HCT116 (cell line): ENCODE measurements at regions not wholly inside any gene's neighbourhood (a gene's known extent, or its start where the extent isn't known, plus 50 kb on each side); places are given as distances from the start of the nearest gene placed in this dataset.

Experiments used
- ATAC-seq: fragments of 200-7000 bp; cut with Tn5 transposase; 2 replicates; pipeline ENCODE4 v1.9.1; 2020; ENCODE audit warnings: mild to moderate bottlenecking, moderate library complexity
- BruUV-seq: library from RNA; stranded (reverse); fragments of 400-500 nt; replicated peaks from 2 replicates; lab custom pipeline; 2021; lab: Mats Ljungman, UMichigan
- CTCF ChIA-PET: fragments of 300-600 bp; sonication (Branson Sonifier 250); formaldehyde crosslinking; loops from one replicate; lab custom pipeline; 2021; ENCODE audit warnings: antibody characterized with exemption; lab: Charles Lee
- POLR2A ChIA-PET: fragments of 300-600, 350-600 bp; sonication (Branson Sonifier 250); formaldehyde crosslinking; loops from one replicate; lab custom pipeline; 2021; ENCODE audit warnings: antibody characterized with exemption; lab: Charles Lee
- RAD21 ChIA-PET, 2 experiments: fragments of 300-600 bp; sonication (Branson Sonifier 250); formaldehyde crosslinking; loops; one replicate each; lab custom pipeline; 2023; ENCODE audit warnings: low total read pairs in 2 of 2; ENCODE audit not compliant: uncharacterized antibody in 2 of 2, unreplicated experiment in 2 of 2, low non-redundant PET in 1 of 2; lab: Charles Lee
- DNase-seq: peaks from one replicate; pipeline ENCODE4 v3.0.0-alpha.2; 2010; ENCODE audit warnings: low read depth, low spot score
- H2AFZ ChIP-seq: fragments of 200-600 bp; shearing (Covaris generic), sonication (generic); 2 replicates; pipeline ENCODE4 v1.6.1; 2017; ENCODE audit warnings: low read depth, mixed run types, mixed read lengths, antibody characterized with exemption, low read length; ENCODE audit not compliant: poor library complexity, severe bottlenecking
- H3K27ac ChIP-seq: 2 replicates; pipeline ENCODE4 v1.5.1; 2012; ENCODE audit warnings: low read depth, low read length
- H3K27me3 ChIP-seq: fragments of 200-600 bp; sonication (generic); 2 replicates; pipeline ENCODE4 v1.6.1; 2016; ENCODE audit warnings: mixed run types, low read length, mixed read lengths; ENCODE audit not compliant: insufficient read depth
- H3K36me3 ChIP-seq, 2 experiments: fragments of 200-500 bp in 1 of 2; fragments of 200-600 bp in 1 of 2; sonication (Bioruptor generic) in 1 of 2; sonication (generic) in 1 of 2; 2 replicates each; pipeline versions ENCODE4 v1.5.1 to v1.6.1; 2014 to 2016; ENCODE audit warnings: low read length in 2 of 2, inconsistent platforms in 1 of 2, mixed read lengths in 1 of 2, mixed run types in 1 of 2; ENCODE audit not compliant: insufficient read depth in 2 of 2, control insufficient read depth in 1 of 2
- H3K4me1 ChIP-seq, 2 experiments: fragments of 200-600 bp in 1 of 2; sonication (generic) in 1 of 2; 2 replicates each; pipeline versions ENCODE4 v1.5.1 to v1.6.1; 2012 to 2017; ENCODE audit warnings: low read length in 2 of 2, inconsistent platforms in 1 of 2, mild to moderate bottlenecking in 1 of 2, mixed read lengths in 1 of 2, mixed run types in 1 of 2, moderate library complexity in 1 of 2; ENCODE audit not compliant: insufficient read depth in 2 of 2, control insufficient read depth in 1 of 2
- H3K4me2 ChIP-seq: fragments of 200-600 bp; sonication (generic); 2 replicates; pipeline ENCODE4 v1.6.1; 2017; ENCODE audit warnings: mixed run types, low read length, mixed read lengths
- H3K4me3 ChIP-seq, 2 experiments: fragments of 200-600 bp in 1 of 2; sonication (generic) in 1 of 2; replicated peaks in 1 of 2; 2 replicates each; pipeline ENCODE4 v1.5.1; 2011 to 2016; ENCODE audit warnings: low read length in 2 of 2, control low read depth in 1 of 2, low read depth in 1 of 2, mild to moderate bottlenecking in 1 of 2, mixed read lengths in 1 of 2, mixed run types in 1 of 2
- H3K79me2 ChIP-seq: fragments of 200-600 bp; sonication (generic); 2 replicates; pipeline ENCODE4 v1.6.1; 2017; ENCODE audit warnings: mild to moderate bottlenecking, mixed run types, low read length, moderate library complexity, mixed read lengths; ENCODE audit not compliant: insufficient read depth
- H3K9ac ChIP-seq: fragments of 200-600 bp; sonication (generic); 2 replicates; pipeline ENCODE4 v1.6.1; 2016; ENCODE audit warnings: low read length, mixed read lengths
- H3K9me2 ChIP-seq: fragments of 200-600 bp; sonication (generic), shearing (Covaris generic); 2 replicates; pipeline ENCODE4 v1.6.1; 2017; ENCODE audit warnings: mixed run types, mild to moderate bottlenecking, moderate library complexity; ENCODE audit not compliant: insufficient read depth
- H3K9me3 ChIP-seq, 2 experiments: fragments of 200-500 bp in 1 of 2; fragments of 200-600 bp in 1 of 2; sonication (Bioruptor generic) in 1 of 2; sonication (generic) in 1 of 2; 2 replicates each; pipeline ENCODE4 v1.6.1; 2014 to 2017; ENCODE audit warnings: low read length in 2 of 2, mixed read lengths in 2 of 2, inconsistent platforms in 1 of 2, low read depth in 1 of 2, mild to moderate bottlenecking in 1 of 2, mixed run types in 1 of 2, moderate library complexity in 1 of 2; ENCODE audit not compliant: control insufficient read depth in 1 of 2, insufficient read depth in 1 of 2
- H4K20me1 ChIP-seq: fragments of 200-600 bp; sonication (generic), shearing (Covaris generic); 2 replicates; pipeline ENCODE4 v1.6.1; 2017; ENCODE audit warnings: mixed run types, mild to moderate bottlenecking, moderate library complexity; ENCODE audit not compliant: insufficient read depth
- ATF3 ChIP-seq: IDR thresholded peaks from 2 replicates; pipeline ENCODE4 v1.6.1; 2012
- CEBPB ChIP-seq: IDR thresholded peaks from 2 replicates; pipeline ENCODE4 v1.6.1; 2012; ENCODE audit warnings: low read depth
- ELF1 ChIP-seq: IDR thresholded peaks from 2 replicates; pipeline ENCODE4 v1.6.1; 2012; ENCODE audit warnings: low read depth, borderline replicate concordance
- EZH2 ChIP-seq: fragments of 200-600 bp; sonication (generic); IDR thresholded peaks from 2 replicates; pipeline ENCODE4 v1.6.1; 2017; ENCODE audit warnings: antibody characterized with exemption, mixed run types
- FOSL1 ChIP-seq: IDR thresholded peaks from 2 replicates; pipeline ENCODE4 v1.6.1; 2012; ENCODE audit warnings: low read depth
- JUND ChIP-seq: IDR thresholded peaks from 2 replicates; pipeline ENCODE4 v1.6.1; 2012
- POLR2A ChIP-seq: IDR thresholded peaks from 2 replicates; pipeline ENCODE4 v1.7.0; 2011; ENCODE audit warnings: borderline replicate concordance; ENCODE audit not compliant: insufficient read depth, insufficient read length; ENCODE audit errors: extremely low read depth
- POLR2AphosphoS5 ChIP-seq: IDR thresholded peaks from 2 replicates; pipeline ENCODE4 v1.6.1; 2011; ENCODE audit warnings: mild to moderate bottlenecking, low read depth, low read length, moderate library complexity
- SIN3A ChIP-seq: IDR thresholded peaks from 2 replicates; pipeline ENCODE4 v1.6.1; 2012; ENCODE audit warnings: low read depth
- SP1 ChIP-seq: IDR thresholded peaks from 2 replicates; pipeline ENCODE4 v1.6.1; 2012; ENCODE audit warnings: low read depth
- SRF ChIP-seq: IDR thresholded peaks from 2 replicates; pipeline ENCODE4 v1.6.1; 2012; ENCODE audit warnings: low read depth
- TCF7L2 ChIP-seq: IDR thresholded peaks from 2 replicates; pipeline ENCODE4 v1.7.0; 2011; ENCODE audit warnings: borderline replicate concordance, inconsistent platforms; ENCODE audit not compliant: insufficient read depth, insufficient read length; ENCODE audit errors: extremely low read depth
- ZBTB33 ChIP-seq: IDR thresholded peaks from 2 replicates; pipeline ENCODE4 v1.6.1; 2011; ENCODE audit warnings: mild to moderate bottlenecking, low read length, moderate library complexity; ENCODE audit not compliant: insufficient replicate concordance; ENCODE audit errors: extremely low read depth
- intact Hi-C: fragments of 100-400 bp; cut with micrococcal nuclease; formaldehyde crosslinking; loops from 2 replicates; pipeline ENCODE4 v1.10.0; 2022

GRCh38 chr12:34311337-34311736 is 289.0 kb downstream of the ALG10 start:
- H3K36me3 ChIP-seq, result no peaks in the 10 kb centered on the region
- H3K4me2 ChIP-seq, result no peak overlapping the region
- no peaks in the 10 kb centered on the region for H4K20me1 ChIP-seq
- no peaks in the 10 kb centered on the region for H3K79me2 ChIP-seq
- TF ChIP-seq EZH2 (no peak), SIN3A (no peak), POLR2AphosphoS5 (no peak)
- H2AFZ ChIP-seq, result no peak overlapping the region
- no peaks in the 10 kb centered on the region for H3K9me3 ChIP-seq
- POLR2A ChIA-PET, result no interaction called here
- CTCF ChIA-PET, result no interaction called here
- H3K9me2 ChIP-seq, result no peaks in the 10 kb centered on the region
- DNase-seq (no peak), ATAC-seq (no peak)
- H3K9ac ChIP-seq, result no peak overlapping the region
- H3K4me3 ChIP-seq, result no peak overlapping the region
- no TSS peak for BruUV-seq
- H3K27ac ChIP-seq, result no peak overlapping the region
- H3K4me1 ChIP-seq, result no peaks in the 10 kb centered on the region
- intact Hi-C loops, result no loop called here
- RAD21 ChIA-PET, result no interaction called here
- no peaks in the 10 kb centered on the region for H3K27me3 ChIP-seq

- H4K20me1 ChIP-seq, result no peaks in the 10 kb centered on the region
- H3K27ac ChIP-seq, result no peak overlapping the region
- H3K27me3 ChIP-seq, result no peaks in the 10 kb centered on the region
- BruUV-seq, result no TSS peak
- H3K9me3 ChIP-seq, result no peaks in the 10 kb centered on the region
- no peak for TF ChIP-seq CEBPB
- TF ChIP-seq JUND, result no peak
- no peak for TF ChIP-seq ZBTB33
- no peak for TF ChIP-seq ATF3
- no peak for TF ChIP-seq POLR2A
- no peak for TF ChIP-seq SIN3A
- TF ChIP-seq POLR2AphosphoS5, result no peak
- no peak for TF ChIP-seq SRF
- TF ChIP-seq SP1, result no peak
- TF ChIP-seq ELF1, result no peak
- TF ChIP-seq FOSL1, result no peak
- no peak for TF ChIP-seq TCF7L2
- POLR2A ChIA-PET, result no interaction called here
- no peak overlapping the region for H2AFZ ChIP-seq
- no peaks in the 10 kb centered on the region for H3K4me1 ChIP-seq
- intact Hi-C loops, result no loop called here
- H3K4me3 ChIP-seq, result no peak overlapping the region
- no peak for ATAC-seq
- H3K36me3 ChIP-seq, result no peaks in the 10 kb centered on the region
- H3K4me2 ChIP-seq, result no peak overlapping the region
- no peak overlapping the region for H3K9ac ChIP-seq
- no peak for DNase-seq
- RAD21 ChIA-PET, result no interaction called here
- CTCF ChIA-PET, result no interaction called here
- H3K9me2 ChIP-seq, result no peaks in the 10 kb centered on the region
- no peaks in the 10 kb centered on the region for H3K79me2 ChIP-seq
Observed at GRCh38 chr12:34327671-34328070, 305.4 kb downstream of the ALG10 start.
